ENCODE measurements at regions not wholly inside any gene's neighbourhood (a gene's known extent, or its start where the extent isn't known, plus 50 kb on each side); places are given as distances from the start of the nearest gene placed in this dataset.

DNA sequence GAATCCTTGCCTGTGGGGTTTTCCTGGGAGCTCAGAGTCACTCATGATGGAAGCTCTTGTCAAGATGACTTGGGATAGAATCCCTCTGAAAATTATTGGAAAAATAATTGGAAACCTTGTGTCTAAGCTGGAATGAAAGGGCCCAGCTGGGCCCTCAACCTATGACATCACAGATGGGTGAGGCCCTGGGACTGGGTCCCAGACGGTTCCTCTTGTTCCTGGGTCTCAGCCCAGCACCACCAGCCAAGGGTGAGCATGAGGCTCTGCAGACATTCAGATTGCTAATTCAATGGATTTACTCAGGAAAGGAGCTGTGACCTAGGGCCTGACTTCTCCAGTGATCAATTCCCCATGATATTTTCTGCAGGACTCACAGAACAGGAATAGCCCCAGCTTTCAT is 188.3 kb upstream of the MYT1L start:
- Mint-ChIP-seq H3K36me3 (ENCODE audit: low read depth) (no peaks in the 10 kb centered on the region), H3K27me3 (no peaks in the 10 kb centered on the region), H3K4me3 (no peak overlapping the region), H3K4me1 (ENCODE audit: low read depth) (no peaks in the 10 kb centered on the region), H3K27ac (no peak overlapping the region), H3K9me3 (no peaks in the 10 kb centered on the region)
- peaks cover 0 to 8% of the 10 kb centered on the region in 2 experiments for H3K9me3 ChIP-seq (ENCODE audit: control insufficient read depth in 1 of 2, insufficient read depth in 1 of 2, low read length in 2 of 2)
- H3K36me3 ChIP-seq (ENCODE audit: insufficient read depth, low read length), result no peaks in the 10 kb centered on the region
- POLR2A ChIA-PET, result no interaction called here
- no peaks in the 10 kb centered on the region for H3K27me3 ChIP-seq (ENCODE audit: control insufficient read depth in 1 of 2, insufficient read depth in 2 of 2, low read length in 2 of 2)
- TF ChIP-seq, protein P1, sequence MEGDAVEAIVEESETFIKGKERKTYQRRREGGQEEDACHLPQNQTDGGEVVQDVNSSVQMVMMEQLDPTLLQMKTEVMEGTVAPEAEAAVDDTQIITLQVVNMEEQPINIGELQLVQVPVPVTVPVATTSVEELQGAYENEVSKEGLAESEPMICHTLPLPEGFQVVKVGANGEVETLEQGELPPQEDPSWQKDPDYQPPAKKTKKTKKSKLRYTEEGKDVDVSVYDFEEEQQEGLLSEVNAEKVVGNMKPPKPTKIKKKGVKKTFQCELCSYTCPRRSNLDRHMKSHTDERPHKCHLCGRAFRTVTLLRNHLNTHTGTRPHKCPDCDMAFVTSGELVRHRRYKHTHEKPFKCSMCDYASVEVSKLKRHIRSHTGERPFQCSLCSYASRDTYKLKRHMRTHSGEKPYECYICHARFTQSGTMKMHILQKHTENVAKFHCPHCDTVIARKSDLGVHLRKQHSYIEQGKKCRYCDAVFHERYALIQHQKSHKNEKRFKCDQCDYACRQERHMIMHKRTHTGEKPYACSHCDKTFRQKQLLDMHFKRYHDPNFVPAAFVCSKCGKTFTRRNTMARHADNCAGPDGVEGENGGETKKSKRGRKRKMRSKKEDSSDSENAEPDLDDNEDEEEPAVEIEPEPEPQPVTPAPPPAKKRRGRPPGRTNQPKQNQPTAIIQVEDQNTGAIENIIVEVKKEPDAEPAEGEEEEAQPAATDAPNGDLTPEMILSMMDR (IDR thresholded peaks at IDR 0.05), result no peak
- intact Hi-C loops (cut with DNase I, micrococcal nuclease), result no loop called here
- CTCF ChIA-PET, result no interaction called here
- no peaks in the 10 kb centered on the region for H3K4me1 ChIP-seq (ENCODE audit: insufficient read depth, low read length)
- ATAC-seq (ENCODE audit: poor library complexity), result no peak
- H3K27ac ChIP-seq (ENCODE audit: low read depth in 1 of 2, low read length in 2 of 2), result no peak overlapping the region
- H3K4me3 ChIP-seq (ENCODE audit: low read length), result no peak overlapping the region
- DNase-seq, result no peak

DNA sequence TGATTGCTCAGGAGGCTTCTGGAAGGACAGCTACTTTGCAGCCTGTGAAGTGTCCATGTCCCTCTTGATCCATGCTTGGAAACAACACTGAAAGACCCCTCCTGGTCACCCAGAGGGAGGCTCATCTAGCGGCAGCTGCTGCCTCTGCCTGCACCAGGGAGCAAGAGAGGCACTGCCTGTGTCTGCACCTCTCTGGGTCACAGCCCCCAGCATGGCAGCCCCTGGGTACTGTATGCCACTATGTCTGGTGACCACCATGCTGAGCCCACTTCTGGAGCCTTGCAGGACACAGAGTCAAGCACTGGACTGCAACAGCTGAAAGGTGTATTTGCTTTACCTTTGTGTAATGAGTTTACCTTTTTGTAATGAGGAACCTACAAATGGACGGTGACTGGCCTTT is 186.3 kb upstream of the MYT1L start:
- no peak overlapping the region for H3K27ac Mint-ChIP-seq
- H3K27me3 ChIP-seq (ENCODE audit: control insufficient read depth in 1 of 2, insufficient read depth in 2 of 2, low read length in 2 of 2), result no peaks in the 10 kb centered on the region
- peaks cover 0 to 4% of the 10 kb centered on the region in 2 experiments for H3K9me3 ChIP-seq (ENCODE audit: control insufficient read depth in 1 of 2, insufficient read depth in 1 of 2, low read length in 2 of 2)
- intact Hi-C loops (cut with DNase I, micrococcal nuclease), result no loop called here
- ChIA-PET POLR2A (no interaction called here), CTCF (no interaction called here)
- no peaks in the 10 kb centered on the region for H3K4me1 Mint-ChIP-seq (ENCODE audit: low read depth)
- no peaks in the 10 kb centered on the region for H3K36me3 Mint-ChIP-seq (ENCODE audit: low read depth)
- no peak overlapping the region for H3K27ac ChIP-seq (ENCODE audit: low read depth in 1 of 2, low read length in 2 of 2)
- ATAC-seq (ENCODE audit: poor library complexity) (no peak), DNase-seq (no peak)
- H3K27me3 Mint-ChIP-seq, result no peaks in the 10 kb centered on the region
- H3K36me3 ChIP-seq (ENCODE audit: insufficient read depth, low read length), result no peaks in the 10 kb centered on the region
- TF ChIP-seq, protein P1 (IDR thresholded peaks at IDR 0.05), result no peak
- H3K9me3 Mint-ChIP-seq, result no peaks in the 10 kb centered on the region
- H3K4me3 Mint-ChIP-seq, result no peak overlapping the region
- no peaks in the 10 kb centered on the region for H3K4me1 ChIP-seq (ENCODE audit: insufficient read depth, low read length)
- no peak overlapping the region for H3K4me3 ChIP-seq (ENCODE audit: low read length)

DNA sequence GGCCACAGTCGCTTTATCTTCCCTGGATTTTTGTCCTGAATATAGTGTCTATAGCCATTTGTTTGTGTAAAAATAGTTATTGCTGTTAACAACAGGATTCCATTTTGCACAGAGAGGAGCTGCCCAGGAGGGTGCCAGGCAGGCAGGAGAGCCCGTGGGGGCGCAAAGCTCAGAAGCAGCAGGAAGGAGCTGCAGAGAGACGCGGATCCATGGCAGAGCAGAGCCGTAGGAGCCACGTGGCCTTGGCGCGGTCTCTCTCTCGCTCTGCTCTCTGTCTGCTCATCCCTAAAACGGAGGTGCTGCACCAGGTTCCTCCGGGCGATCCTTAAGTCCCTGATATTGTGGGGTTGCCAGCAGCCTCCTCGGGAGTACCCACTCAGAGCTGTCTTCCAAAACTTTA is 185.3 kb upstream of the MYT1L start:
- TF ChIP-seq, protein P1 (IDR thresholded peaks at IDR 0.05), result no peak
- DNase-seq (no peak), ATAC-seq (ENCODE audit: poor library complexity) (no peak)
- H3K4me1 Mint-ChIP-seq (ENCODE audit: low read depth), result no peaks in the 10 kb centered on the region
- no peaks in the 10 kb centered on the region for H3K27me3 Mint-ChIP-seq
- intact Hi-C loops (cut with DNase I, micrococcal nuclease), result no loop called here
- H3K4me3 Mint-ChIP-seq, result no peak overlapping the region
- no peak overlapping the region for H3K27ac Mint-ChIP-seq
- Histone ChIP-seq H3K4me1 (ENCODE audit: insufficient read depth, low read length) (no peaks in the 10 kb centered on the region), H3K36me3 (ENCODE audit: insufficient read depth, low read length) (no peaks in the 10 kb centered on the region), H3K27me3 (ENCODE audit: control insufficient read depth in 1 of 2, insufficient read depth in 2 of 2, low read length in 2 of 2) (no peaks in the 10 kb centered on the region), H3K4me3 (ENCODE audit: low read length) (no peak overlapping the region), H3K27ac (ENCODE audit: low read depth in 1 of 2, low read length in 2 of 2) (no peak overlapping the region), H3K9me3 (ENCODE audit: control insufficient read depth in 1 of 2, insufficient read depth in 1 of 2, low read length in 2 of 2) (peaks cover 0 to 4% of the 10 kb centered on the region in 2 experiments)
- H3K9me3 Mint-ChIP-seq, result no peaks in the 10 kb centered on the region
- CTCF ChIA-PET, result no interaction called here
- POLR2A ChIA-PET, result no interaction called here
- H3K36me3 Mint-ChIP-seq (ENCODE audit: low read depth), result no peaks in the 10 kb centered on the region

Data from CD4-positive, alpha-beta T cell (primary cell).